K562 (cell line): ENCODE measurements at regions not wholly inside any gene's neighbourhood (a gene's known extent, or its start where the extent isn't known, plus 50 kb on each side); places are given as distances from the start of the nearest gene placed in this dataset.

Source experiments
- EP300 ChIP-seq: IDR thresholded peaks from 2 replicates; pipeline ENCODE4 v1.6.1; 2012; ENCODE audit warnings: low read length, improper control_type of control experiment
- ZNF124 ChIP-seq: sonication (generic); formaldehyde crosslinking; IDR thresholded peaks from 2 replicates; pipeline ENCODE4 v1.8.1; 2022; ENCODE audit warnings: missing genetic modification reagents

DNA sequence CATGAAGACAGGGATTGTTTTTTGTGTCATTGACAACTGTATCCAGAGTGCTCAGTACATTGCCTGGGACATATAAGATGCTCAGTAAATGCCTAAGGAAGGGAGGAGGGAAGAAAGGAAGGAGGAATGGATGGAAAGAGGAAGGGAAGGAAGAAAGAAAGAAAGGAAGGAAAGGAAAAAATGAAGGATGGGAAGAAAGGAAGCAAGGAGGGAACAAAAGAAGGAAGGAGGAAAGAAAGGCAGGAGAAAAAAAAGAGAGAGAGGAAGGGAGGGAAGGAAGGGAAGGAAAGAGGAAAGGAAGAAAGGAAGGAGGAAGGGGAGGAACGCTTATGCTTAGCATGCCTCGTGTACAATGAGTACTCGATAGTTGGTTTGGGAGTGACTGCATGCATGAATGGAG, 514.7 kb downstream of the RPS24 start:
- TF ChIP-seq ZNF124 (CRISPR knock-in tag) = no peak
- TF ChIP-seq EP300 = no peak
